ENCODE measurements at regions not wholly inside any gene's neighbourhood (a gene's known extent, or its start where the extent isn't known, plus 50 kb on each side); places are given as distances from the start of the nearest gene placed in this dataset.
"Not testable (repeated sequence)": the region's sequence is repeated elsewhere in the genome, so short reads cannot be mapped to it uniquely, and the experiment has no call there.

DNA sequence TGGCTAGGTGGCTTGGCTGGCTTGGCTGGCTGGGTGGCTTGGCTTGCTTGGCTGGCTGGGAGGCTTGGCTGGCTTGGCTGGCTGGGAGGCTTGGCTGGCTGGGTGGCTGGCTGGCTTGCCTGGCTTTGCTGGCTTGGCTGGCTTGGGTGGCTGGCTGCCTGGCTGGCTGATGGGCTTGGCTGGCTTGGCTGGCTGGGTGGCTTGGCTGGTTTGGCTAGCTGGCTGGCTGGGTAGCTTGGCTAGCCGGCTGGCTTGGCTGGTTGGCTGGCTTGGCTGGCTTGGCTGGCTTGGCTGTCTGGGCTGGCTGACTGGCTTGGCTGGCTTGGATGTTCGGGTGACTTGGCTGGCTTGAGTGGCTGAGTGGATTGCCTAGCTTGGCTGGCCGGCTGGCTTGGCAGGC lies 2829.1 kb downstream of the RPIA start:
- WGBS, 2 donors = 60 to 68% methylated on average over 2 to 3 of the region's 3 CpGs
- H3K36me3 ChIP-seq (ENCODE audit: control insufficient read depth in 2 of 2, insufficient read depth in 2 of 2, low read length in 1 of 2); H3K9me3 ChIP-seq (ENCODE audit: control insufficient read depth in 2 of 2, insufficient read depth in 1 of 2, low read depth in 1 of 2, low read length in 1 of 2); H3K4me3 ChIP-seq (ENCODE audit: low read depth in 1 of 2, low read length in 2 of 2); H3K4me1 ChIP-seq (ENCODE audit: control insufficient read depth in 2 of 2, insufficient read depth in 2 of 2, low read length in 1 of 2); H3K27ac ChIP-seq (ENCODE audit: low read depth in 2 of 2, low read length in 1 of 2); H3K27me3 ChIP-seq (ENCODE audit: control insufficient read depth in 1 of 2, insufficient read depth in 2 of 2, low read length in 2 of 2): not testable (repeated sequence)

DNA sequence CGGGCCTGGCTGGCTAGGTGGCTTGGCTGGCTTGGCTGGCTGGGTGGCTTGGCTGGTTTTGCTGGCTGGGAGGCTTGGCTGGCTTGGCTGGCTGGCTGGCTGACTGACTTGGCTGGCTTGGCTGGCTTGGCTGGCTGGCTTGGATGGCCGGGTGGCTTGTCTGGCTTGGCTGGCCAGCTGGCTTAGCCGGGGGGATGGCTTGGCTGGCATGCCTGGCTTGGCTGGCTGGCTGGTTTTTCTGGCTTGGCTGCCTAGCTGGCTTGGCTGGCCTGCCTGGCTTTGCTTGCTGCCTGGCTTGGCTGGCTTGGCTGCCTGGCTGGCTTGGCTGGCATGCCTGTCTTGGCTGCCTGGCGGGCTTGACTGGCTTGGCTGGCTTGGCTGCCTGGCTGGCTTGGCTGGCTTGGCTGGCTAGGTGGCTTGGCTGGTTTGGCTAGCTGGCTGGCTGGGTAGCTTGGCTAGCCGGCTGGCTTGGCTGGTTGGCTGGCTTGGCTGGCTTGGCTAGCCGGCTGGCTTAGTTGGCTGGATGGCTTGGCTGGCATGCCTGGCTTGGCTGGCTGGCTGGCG lies 2829.6 kb downstream of the RPIA start:
- H3K9me3 ChIP-seq (ENCODE audit: control insufficient read depth in 2 of 2, insufficient read depth in 1 of 2, low read depth in 1 of 2, low read length in 1 of 2); H3K4me3 ChIP-seq (ENCODE audit: low read depth in 1 of 2, low read length in 2 of 2); H3K4me1 ChIP-seq (ENCODE audit: control insufficient read depth in 2 of 2, insufficient read depth in 2 of 2, low read length in 1 of 2); H3K36me3 ChIP-seq (ENCODE audit: control insufficient read depth in 2 of 2, insufficient read depth in 2 of 2, low read length in 1 of 2); H3K27me3 ChIP-seq (ENCODE audit: control insufficient read depth in 1 of 2, insufficient read depth in 2 of 2, low read length in 2 of 2); H3K27ac ChIP-seq (ENCODE audit: low read depth in 2 of 2, low read length in 1 of 2): not testable (repeated sequence)
- 45 to 70% methylated on average over 3 to 4 of the region's 7 CpGs for WGBS, 2 donors

DNA sequence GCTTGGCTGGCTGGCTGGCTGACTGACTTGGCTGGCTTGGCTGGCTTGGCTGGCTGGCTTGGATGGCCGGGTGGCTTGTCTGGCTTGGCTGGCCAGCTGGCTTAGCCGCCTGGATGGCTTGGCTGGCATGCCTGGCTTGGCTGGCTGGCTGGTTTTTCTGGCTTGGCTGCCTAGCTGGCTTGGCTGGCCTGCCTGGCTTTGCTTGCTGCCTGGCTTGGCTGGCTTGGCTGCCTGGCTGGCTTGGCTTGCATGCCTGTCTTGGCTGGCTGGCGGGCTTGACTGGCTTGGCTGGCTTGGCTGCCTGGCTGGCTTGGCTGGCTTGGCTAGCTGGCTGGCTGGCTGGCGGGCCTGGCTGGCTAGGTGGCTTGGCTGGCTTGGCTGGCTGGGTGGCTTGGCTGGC lies 2830.5 kb downstream of the RPIA start:
- not testable (repeated sequence) for H3K9me3 ChIP-seq (ENCODE audit: control insufficient read depth in 2 of 2, insufficient read depth in 1 of 2, low read depth in 1 of 2, low read length in 1 of 2); H3K4me3 ChIP-seq (ENCODE audit: low read depth in 1 of 2, low read length in 2 of 2); H3K36me3 ChIP-seq (ENCODE audit: control insufficient read depth in 2 of 2, insufficient read depth in 2 of 2, low read length in 1 of 2); H3K27ac ChIP-seq (ENCODE audit: low read depth in 2 of 2, low read length in 1 of 2); H3K4me1 ChIP-seq (ENCODE audit: control insufficient read depth in 2 of 2, insufficient read depth in 2 of 2, low read length in 1 of 2); H3K27me3 ChIP-seq (ENCODE audit: control insufficient read depth in 1 of 2, insufficient read depth in 2 of 2, low read length in 2 of 2)
- WGBS, 2 donors = 53 to 70% methylated on average over 2 of the region's 4 CpGs

DNA sequence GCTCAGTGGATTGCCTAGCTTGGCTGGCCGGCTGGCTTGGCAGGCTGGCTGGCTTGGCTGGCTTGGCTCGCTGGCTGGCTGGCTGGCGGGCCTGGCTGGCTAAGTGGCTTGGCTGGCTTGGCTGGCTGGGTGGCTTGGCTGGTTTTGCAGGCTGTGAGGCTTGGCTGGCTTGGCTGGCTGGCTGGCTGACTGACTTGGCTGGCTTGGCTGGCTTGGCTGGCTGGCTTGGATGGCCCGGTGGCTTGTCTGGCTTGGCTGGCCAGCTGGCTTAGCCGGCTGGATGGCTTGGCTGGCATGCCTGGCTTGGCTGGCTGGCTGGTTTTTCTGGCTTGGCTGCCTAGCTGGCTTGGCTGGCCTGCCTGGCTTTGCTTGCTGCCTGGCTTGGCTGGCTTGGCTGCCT lies 2831.4 kb downstream of the RPIA start:
- not testable (repeated sequence) for H3K9me3 ChIP-seq (ENCODE audit: control insufficient read depth in 2 of 2, insufficient read depth in 1 of 2, low read depth in 1 of 2, low read length in 1 of 2); H3K4me3 ChIP-seq (ENCODE audit: low read depth in 1 of 2, low read length in 2 of 2); H3K36me3 ChIP-seq (ENCODE audit: control insufficient read depth in 2 of 2, insufficient read depth in 2 of 2, low read length in 1 of 2); H3K27ac ChIP-seq (ENCODE audit: low read depth in 2 of 2, low read length in 1 of 2); H3K4me1 ChIP-seq (ENCODE audit: control insufficient read depth in 2 of 2, insufficient read depth in 2 of 2, low read length in 1 of 2); H3K27me3 ChIP-seq (ENCODE audit: control insufficient read depth in 1 of 2, insufficient read depth in 2 of 2, low read length in 2 of 2)
- whole genome bisulfite sequencing, 2 donors = 43 to 63% methylated on average over 1 to 5 of the region's 5 CpGs

DNA sequence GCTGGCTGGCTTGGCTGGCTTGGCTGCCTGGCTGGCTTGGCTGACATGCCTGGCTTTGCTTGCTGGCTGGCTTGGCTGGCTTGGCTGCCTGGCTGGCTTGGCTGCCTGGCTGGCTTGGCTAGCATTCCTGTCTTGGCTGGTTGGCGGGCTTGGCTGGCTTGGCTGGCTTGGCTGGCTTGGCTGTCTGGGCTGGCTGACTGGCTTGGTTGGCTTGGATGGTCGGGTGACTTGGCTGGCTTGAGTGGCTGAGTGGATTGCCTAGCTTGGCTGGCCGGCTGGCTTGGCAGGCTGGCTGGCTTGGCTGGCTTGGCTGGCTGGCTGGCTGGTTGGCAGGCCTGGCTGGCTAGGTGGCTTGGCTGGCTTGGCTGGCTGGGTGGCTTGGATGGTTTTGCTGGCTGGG lies 2832.3 kb downstream of the RPIA start:
- H3K9me3 ChIP-seq (ENCODE audit: control insufficient read depth in 2 of 2, insufficient read depth in 1 of 2, low read depth in 1 of 2, low read length in 1 of 2); H3K4me3 ChIP-seq (ENCODE audit: low read depth in 1 of 2, low read length in 2 of 2); H3K4me1 ChIP-seq (ENCODE audit: control insufficient read depth in 2 of 2, insufficient read depth in 2 of 2, low read length in 1 of 2); H3K36me3 ChIP-seq (ENCODE audit: control insufficient read depth in 2 of 2, insufficient read depth in 2 of 2, low read length in 1 of 2); H3K27me3 ChIP-seq (ENCODE audit: control insufficient read depth in 1 of 2, insufficient read depth in 2 of 2, low read length in 2 of 2); H3K27ac ChIP-seq (ENCODE audit: low read depth in 2 of 2, low read length in 1 of 2): not testable (repeated sequence)
- 54 to 58% methylated on average over 3 of the region's 3 CpGs for WGBS, 2 donors

DNA sequence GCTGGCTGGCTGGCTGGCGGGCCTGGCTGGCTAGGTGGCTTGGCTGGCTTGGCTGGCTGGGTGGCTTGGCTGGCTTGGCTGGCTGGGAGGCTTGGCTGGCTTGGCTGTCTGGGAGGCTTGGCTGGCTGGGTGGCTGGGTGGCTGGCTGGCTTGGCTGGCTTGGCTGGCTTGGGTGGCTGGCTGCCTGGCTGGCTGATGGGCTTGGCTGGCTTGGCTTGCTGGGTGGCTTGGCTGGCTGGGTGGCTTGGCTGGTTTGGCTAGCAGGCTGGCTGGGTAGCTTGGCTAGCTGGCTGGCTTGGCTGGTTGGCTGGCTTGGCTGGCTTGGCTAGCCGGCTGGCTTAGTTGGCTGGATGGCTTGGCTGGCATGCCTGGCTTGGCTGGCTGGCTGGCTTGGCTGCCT lies 2834.1 kb downstream of the RPIA start:
- H3K36me3 ChIP-seq (ENCODE audit: control insufficient read depth in 2 of 2, insufficient read depth in 2 of 2, low read length in 1 of 2); H3K4me3 ChIP-seq (ENCODE audit: low read depth in 1 of 2, low read length in 2 of 2); H3K4me1 ChIP-seq (ENCODE audit: control insufficient read depth in 2 of 2, insufficient read depth in 2 of 2, low read length in 1 of 2); H3K9me3 ChIP-seq (ENCODE audit: control insufficient read depth in 2 of 2, insufficient read depth in 1 of 2, low read depth in 1 of 2, low read length in 1 of 2); H3K27ac ChIP-seq (ENCODE audit: low read depth in 2 of 2, low read length in 1 of 2); H3K27me3 ChIP-seq (ENCODE audit: control insufficient read depth in 1 of 2, insufficient read depth in 2 of 2, low read length in 2 of 2): not testable (repeated sequence)
- 70% methylated on average over 1 of the region's 2 CpGs; no CpG with 5 or more reads in 1 of the 2 donors for WGBS, 2 donors

DNA sequence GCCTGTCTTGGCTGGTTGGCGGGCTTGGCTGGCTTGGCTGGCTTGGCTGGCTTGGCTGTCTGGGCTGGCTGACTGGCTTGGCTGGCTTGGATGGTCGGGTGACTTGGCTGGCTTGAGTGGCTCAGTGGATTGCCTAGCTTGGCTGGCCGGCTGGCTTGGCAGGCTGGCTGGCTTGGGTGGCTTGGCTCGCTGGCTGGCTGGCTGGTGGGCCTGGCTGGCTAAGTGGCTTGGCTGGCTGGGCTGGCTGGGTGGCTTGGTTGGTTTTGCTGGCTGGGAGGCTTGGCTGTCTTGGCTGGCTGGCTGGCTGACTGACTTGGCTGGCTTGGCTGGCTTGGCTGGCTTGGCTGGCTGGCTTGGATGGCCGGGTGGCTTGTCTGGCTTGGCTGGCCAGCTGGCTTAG lies 2834.6 kb downstream of the RPIA start:
- not testable (repeated sequence) for H3K27me3 ChIP-seq (ENCODE audit: control insufficient read depth in 1 of 2, insufficient read depth in 2 of 2, low read length in 2 of 2); H3K27ac ChIP-seq (ENCODE audit: low read depth in 2 of 2, low read length in 1 of 2); H3K36me3 ChIP-seq (ENCODE audit: control insufficient read depth in 2 of 2, insufficient read depth in 2 of 2, low read length in 1 of 2); H3K9me3 ChIP-seq (ENCODE audit: control insufficient read depth in 2 of 2, insufficient read depth in 1 of 2, low read depth in 1 of 2, low read length in 1 of 2); H3K4me1 ChIP-seq (ENCODE audit: control insufficient read depth in 2 of 2, insufficient read depth in 2 of 2, low read length in 1 of 2); H3K4me3 ChIP-seq (ENCODE audit: low read depth in 1 of 2, low read length in 2 of 2)
- WGBS, 2 donors = 71 to 72% methylated on average over 2 of the region's 5 CpGs

DNA sequence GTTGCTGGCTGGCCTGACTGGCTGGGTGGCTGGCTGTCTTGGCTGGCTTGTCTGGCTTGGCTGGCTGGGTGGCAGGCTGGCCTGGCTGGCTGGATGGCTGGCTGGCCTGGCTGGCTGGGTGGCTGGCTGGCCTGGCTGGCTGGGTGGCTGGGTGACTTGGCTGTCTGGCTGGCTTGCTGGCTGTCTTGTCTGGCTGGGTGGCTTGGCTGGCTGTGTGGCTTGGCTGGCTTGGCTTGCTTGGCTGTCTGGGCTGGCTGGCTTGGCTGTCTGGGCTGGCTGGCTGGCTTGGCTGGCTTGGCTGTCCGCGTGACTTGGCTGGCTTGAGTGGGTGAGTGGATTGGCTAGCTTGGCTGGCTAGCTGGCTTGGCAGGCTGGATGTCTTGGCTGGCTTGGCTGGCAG lies 2835.6 kb downstream of the RPIA start:
- H3K27ac ChIP-seq (ENCODE audit: low read depth in 2 of 2, low read length in 1 of 2); H3K27me3 ChIP-seq (ENCODE audit: control insufficient read depth in 1 of 2, insufficient read depth in 2 of 2, low read length in 2 of 2); H3K4me1 ChIP-seq (ENCODE audit: control insufficient read depth in 2 of 2, insufficient read depth in 2 of 2, low read length in 1 of 2); H3K9me3 ChIP-seq (ENCODE audit: control insufficient read depth in 2 of 2, insufficient read depth in 1 of 2, low read depth in 1 of 2, low read length in 1 of 2); H3K36me3 ChIP-seq (ENCODE audit: control insufficient read depth in 2 of 2, insufficient read depth in 2 of 2, low read length in 1 of 2); H3K4me3 ChIP-seq (ENCODE audit: low read depth in 1 of 2, low read length in 2 of 2): not testable (repeated sequence)
- whole genome bisulfite sequencing, 2 donors = 72 to 77% methylated on average over 2 of the region's 2 CpGs

DNA sequence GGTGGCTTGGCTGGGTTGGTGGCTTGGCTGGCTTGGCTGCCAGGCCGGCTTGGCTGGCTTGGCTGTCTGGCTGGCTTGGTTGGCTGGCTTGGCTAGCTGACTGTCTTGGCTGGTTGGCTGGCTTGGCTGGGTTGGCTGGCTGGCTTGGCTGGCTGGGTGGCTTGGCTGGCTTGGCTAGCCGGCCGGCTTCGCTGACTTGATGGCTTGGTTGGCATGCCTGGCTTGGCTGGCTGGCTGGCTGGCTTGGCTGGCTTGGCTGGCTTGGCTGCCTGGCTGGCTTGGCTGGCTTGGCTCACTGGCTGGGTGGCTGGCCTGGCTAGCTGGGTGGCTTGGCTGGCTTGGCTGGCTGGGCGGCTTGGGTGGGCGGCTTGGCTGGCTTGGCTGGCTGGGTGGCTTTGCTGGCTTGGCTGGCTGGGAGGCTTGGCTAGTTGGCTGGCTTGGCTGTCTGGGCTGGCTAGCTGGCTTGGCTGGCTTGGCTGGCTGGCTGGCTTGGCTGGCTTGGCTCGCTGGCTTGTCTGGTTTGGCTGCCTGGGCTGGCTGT lies 2836.1 kb downstream of the RPIA start:
- WGBS, 2 donors = 79 to 85% methylated on average over 7 of the region's 7 CpGs
- H3K4me3 ChIP-seq (ENCODE audit: low read depth in 1 of 2, low read length in 2 of 2); H3K36me3 ChIP-seq (ENCODE audit: control insufficient read depth in 2 of 2, insufficient read depth in 2 of 2, low read length in 1 of 2): not testable (repeated sequence)

DNA sequence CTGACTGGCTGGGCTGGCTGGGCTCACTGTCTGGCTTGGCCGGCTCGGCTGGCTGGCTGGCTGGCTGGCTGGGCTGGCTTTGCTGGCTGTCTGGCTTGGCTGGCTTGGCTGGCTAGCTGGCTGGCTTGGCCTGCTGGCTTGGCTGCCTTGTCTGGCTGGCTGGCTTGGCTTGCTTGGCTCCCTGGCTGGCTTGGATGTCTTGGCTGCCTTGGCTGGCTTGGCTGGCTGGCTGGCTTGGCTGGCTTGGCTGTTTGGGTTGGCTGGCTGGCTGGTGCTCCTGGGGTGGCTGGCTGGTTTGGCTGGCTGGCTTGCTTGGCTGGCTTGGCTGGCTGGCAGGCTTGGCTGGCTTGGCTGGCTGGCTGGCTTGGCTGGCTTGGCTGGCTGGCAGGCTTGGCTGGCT lies 2836.9 kb downstream of the RPIA start:
- not testable (repeated sequence) for H3K36me3 ChIP-seq (ENCODE audit: control insufficient read depth in 2 of 2, insufficient read depth in 2 of 2, low read length in 1 of 2); H3K4me1 ChIP-seq (ENCODE audit: control insufficient read depth in 2 of 2, insufficient read depth in 2 of 2, low read length in 1 of 2); H3K4me3 ChIP-seq (ENCODE audit: low read depth in 1 of 2, low read length in 2 of 2); H3K27ac ChIP-seq (ENCODE audit: low read depth in 2 of 2, low read length in 1 of 2); H3K27me3 ChIP-seq (ENCODE audit: control insufficient read depth in 1 of 2, insufficient read depth in 2 of 2, low read length in 2 of 2); H3K9me3 ChIP-seq (ENCODE audit: control insufficient read depth in 2 of 2, insufficient read depth in 1 of 2, low read depth in 1 of 2, low read length in 1 of 2)
- 65 to 83% methylated on average over 2 of the region's 2 CpGs for WGBS, 2 donors

More for the DNA sequence above, 2836.1 kb downstream of the RPIA start:
- H3K27ac ChIP-seq (ENCODE audit: low read depth in 2 of 2, low read length in 1 of 2); H3K27me3 ChIP-seq (ENCODE audit: control insufficient read depth in 1 of 2, insufficient read depth in 2 of 2, low read length in 2 of 2); H3K4me1 ChIP-seq (ENCODE audit: control insufficient read depth in 2 of 2, insufficient read depth in 2 of 2, low read length in 1 of 2); H3K9me3 ChIP-seq (ENCODE audit: control insufficient read depth in 2 of 2, insufficient read depth in 1 of 2, low read depth in 1 of 2, low read length in 1 of 2): not testable (repeated sequence)

All from esophagus (tissue), 2 donors.